Choroid plexus epithelial cell (primary cell): ENCODE measurements at regions not wholly inside any gene's neighbourhood (a gene's known extent, or its start where the extent isn't known, plus 50 kb on each side); places are given as distances from the start of the nearest gene placed in this dataset.
"Not testable (repeated sequence)": the region's sequence is repeated elsewhere in the genome, so short reads cannot be mapped to it uniquely, and the experiment has no call there.

Experiments used
- DNase-seq: peaks from one replicate; pipeline ENCODE4 v3.0.0-alpha.2; 2010; ENCODE audit warnings: low read depth
- H3K4me3 ChIP-seq: 2 replicates; pipeline ENCODE4 v1.5.1; 2011; ENCODE audit warnings: low read depth, mild to moderate bottlenecking, control low read depth, low read length, moderate library complexity
- TF ChIP-seq, protein P1 (sequence below): conservative IDR thresholded peaks from 2 replicates; pipeline ENCODE4 v1.5.1; 2011; ENCODE audit warnings: low read depth, mild to moderate bottlenecking, control low read depth, inconsistent platforms, low read length, moderate library complexity

DNA sequence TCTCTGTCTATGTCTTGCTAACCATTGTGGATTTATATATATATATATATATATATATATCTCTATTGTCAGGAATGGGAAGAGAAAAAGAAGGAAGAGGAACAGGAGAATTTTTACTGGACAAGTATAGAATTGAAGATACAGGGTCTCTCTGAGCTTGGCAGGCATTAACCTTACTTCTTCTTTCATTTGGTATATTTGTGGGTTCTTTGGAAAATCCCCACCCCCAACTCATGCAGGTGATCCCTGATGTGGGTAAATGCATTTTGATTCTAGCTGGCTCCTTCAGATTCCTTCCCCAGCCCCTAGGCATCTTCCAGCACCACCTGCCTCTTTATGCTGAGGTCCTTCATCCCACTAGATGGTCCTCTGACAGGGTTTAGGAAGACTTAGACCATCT, 78.8 kb upstream of the TRABD2B start:
- DNase-seq, result no peak
- H3K4me3 ChIP-seq, result no peak overlapping the region
- TF ChIP-seq, protein P1, sequence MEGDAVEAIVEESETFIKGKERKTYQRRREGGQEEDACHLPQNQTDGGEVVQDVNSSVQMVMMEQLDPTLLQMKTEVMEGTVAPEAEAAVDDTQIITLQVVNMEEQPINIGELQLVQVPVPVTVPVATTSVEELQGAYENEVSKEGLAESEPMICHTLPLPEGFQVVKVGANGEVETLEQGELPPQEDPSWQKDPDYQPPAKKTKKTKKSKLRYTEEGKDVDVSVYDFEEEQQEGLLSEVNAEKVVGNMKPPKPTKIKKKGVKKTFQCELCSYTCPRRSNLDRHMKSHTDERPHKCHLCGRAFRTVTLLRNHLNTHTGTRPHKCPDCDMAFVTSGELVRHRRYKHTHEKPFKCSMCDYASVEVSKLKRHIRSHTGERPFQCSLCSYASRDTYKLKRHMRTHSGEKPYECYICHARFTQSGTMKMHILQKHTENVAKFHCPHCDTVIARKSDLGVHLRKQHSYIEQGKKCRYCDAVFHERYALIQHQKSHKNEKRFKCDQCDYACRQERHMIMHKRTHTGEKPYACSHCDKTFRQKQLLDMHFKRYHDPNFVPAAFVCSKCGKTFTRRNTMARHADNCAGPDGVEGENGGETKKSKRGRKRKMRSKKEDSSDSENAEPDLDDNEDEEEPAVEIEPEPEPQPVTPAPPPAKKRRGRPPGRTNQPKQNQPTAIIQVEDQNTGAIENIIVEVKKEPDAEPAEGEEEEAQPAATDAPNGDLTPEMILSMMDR, result no peak

DNA sequence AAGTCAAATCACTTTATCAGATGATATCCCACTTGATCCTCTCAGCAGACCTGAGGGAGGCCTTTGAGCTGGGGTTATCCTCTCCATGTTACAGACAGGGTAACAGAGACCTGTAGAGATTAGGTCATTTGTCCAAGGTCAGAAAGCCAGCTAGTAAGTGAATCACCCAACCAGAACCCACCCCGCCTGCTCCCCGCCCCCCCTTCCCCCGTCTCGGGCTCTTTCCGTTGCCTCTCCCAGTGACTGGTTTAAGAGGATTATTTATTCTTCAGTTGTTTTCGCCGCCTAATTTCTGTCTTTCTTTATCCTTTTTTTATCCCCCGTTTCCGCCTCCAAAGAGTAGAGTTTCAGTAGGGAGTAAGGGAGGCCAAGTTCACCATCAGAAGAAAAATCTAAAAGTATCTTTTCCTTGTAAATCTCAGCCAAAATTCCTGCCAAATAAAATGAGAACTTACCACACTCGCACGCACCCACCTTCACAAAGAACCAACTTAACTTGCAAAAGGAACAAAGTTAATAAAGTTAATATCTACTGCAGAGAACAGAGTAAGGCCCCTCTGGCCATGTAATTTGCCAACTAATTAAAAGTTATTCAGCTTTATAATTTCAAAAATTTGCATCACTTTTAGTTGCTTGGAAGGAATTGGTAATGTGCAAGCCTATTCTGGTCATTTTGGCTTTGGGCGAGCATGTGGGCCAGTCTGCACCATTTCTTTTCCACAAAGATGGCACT, 76.8 kb upstream of the TRABD2B start:
- no peak overlapping the region for H3K4me3 ChIP-seq
- TF ChIP-seq, protein P1, result no peak
- no peak for DNase-seq

DNA sequence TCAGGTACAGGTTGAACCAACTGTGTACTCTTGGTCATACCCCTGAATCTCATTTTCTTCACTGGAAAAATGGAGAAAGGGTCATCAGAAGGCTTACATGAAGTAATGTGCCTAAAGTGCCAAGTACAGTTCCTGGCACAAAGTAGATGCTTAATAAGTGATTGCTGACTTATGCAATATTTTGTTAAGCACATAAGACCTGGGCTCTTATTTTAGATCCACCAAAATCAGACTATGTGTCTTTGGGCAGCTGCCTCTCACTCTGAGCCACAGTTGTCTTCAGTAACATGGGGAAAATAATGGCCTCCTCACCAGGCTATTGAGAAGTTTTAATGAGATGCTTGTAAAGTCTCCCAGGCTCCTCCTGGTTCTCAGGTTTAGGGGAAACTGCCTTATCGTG, 74.3 kb upstream of the TRABD2B start:
- DNase-seq, result no peak
- H3K4me3 ChIP-seq, result no peak overlapping the region
- TF ChIP-seq, protein P1, result no peak

DNA sequence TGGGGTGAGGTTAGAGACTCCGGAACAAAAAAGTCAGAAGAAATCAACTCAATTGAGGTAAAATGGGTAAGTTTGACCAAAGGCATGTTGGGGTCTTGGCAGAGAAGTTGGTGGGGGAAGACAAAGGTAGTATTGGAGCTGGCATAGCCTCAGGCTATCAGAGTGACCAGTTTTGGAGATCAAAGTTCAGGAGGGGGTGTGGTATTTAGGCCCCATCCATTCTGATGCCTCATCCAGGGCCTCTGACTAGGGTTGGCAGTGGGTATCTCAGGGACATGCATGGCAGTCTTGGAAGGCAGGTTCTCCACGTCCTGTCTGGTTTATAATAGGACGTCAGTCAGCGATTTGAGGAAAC, 73.2 kb upstream of the TRABD2B start:
- TF ChIP-seq, protein P1, result no peak
- no peak overlapping the region for H3K4me3 ChIP-seq
- no peak for DNase-seq

DNA sequence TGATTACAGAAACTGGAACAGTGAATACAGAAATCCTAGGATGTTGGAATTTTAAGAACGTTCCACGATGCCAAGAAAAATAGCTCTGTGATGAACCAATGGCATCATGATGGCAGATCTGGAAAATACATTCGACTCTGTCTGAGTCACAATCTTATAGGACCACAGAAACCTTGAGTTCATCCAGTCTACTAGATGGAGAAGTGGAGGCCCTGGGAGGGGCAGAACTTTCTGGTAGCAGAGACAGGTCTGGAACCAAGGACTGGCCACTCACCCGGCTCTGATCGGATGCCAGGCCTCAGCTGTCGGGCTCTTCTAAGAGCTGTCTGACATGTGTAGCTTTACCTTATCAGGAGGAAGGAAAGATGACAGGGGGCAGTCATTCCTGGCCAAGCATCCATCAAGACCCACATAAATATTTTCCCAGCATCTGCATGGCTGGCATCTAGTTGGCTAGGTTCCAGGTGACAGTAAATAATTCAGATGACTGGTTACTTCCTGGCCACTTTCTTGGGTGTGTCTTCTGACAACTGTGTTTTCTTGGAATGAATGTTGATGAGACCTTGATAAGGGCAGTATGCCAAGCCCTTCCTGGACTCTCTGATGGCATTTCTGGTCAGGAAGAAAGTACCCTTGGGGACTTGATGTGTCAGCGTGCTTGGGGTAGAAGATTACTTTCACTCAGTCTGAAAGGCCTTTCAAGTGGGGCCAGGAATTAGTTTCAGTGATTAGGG, 72.6 kb upstream of the TRABD2B start:
- TF ChIP-seq, protein P1, result no peak
- no peak for DNase-seq
- no peak overlapping the region for H3K4me3 ChIP-seq

DNA sequence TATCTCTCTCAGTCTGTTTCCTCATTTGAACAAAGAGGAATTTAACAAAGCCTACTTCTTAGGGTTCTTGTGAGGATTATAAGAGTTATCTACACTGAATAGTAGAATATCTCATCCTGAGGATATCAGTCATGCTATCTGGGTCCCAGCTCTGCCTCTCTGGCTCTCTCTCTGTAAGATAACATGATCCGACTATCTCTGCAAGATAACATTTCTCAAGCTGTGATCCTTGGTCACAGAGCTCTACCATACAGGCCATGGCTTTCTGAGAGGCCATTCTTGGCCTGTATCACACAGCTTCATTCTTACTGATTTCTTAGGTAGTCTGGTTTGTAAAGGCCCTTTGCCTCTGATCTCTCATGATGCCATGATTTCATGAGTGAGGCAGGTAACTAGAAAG, 71.0 kb upstream of the TRABD2B start:
- no peak overlapping the region for H3K4me3 ChIP-seq
- no peak for DNase-seq
- TF ChIP-seq, protein P1, result no peak

DNA sequence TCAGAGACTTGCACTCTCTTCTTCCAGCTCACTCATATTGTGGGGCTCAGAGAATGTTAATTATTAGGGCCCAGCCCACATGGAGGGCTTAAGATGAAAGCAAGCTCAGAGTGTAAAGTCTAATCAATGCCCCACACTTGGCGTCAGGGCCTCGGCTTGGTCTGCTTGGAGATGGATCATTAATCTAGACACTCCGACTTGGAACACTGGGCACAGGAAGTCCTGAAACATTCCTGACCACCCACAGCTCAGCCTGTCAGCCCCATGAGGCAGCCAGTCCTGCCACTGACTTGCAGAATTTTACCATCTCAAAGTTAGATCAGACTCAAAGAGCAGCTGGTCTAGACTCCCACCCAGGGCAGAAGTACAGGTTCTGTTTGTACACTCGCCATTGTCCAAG, 69.8 kb upstream of the TRABD2B start:
- H3K4me3 ChIP-seq, result no peak overlapping the region
- no peak for DNase-seq
- TF ChIP-seq, protein P1, result no peak

DNA sequence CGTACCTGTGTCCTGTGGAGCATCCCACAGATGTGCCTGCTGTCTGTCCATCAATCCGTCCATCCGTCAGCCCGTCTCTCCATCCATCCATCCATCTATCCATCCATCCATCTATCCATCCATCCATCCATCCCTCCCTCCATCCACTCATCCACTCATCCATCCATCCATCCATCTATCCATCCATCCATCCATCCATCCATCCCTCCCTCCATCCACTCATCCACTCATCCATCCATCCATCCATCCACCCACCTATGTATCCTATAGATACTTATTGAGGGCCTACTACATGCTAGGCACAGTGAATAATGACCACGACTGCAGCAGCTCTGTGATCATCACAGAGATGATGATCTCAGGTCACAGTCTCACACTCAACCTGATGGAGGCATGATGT, 67.5 kb upstream of the TRABD2B start:
- DNase-seq, result not testable (repeated sequence)

More for the DNA sequence above, 67.5 kb upstream of the TRABD2B start:
- H3K4me3 ChIP-seq, result not testable (repeated sequence)
